Erythroblast (primary cell): ENCODE measurements at regions not wholly inside any gene's neighbourhood (a gene's known extent, or its start where the extent isn't known, plus 50 kb on each side); places are given as distances from the start of the nearest gene placed in this dataset.

Source experiments
- GATA1 ChIP-seq: IDR thresholded peaks from 2 replicates; pipeline ENCODE4 v1.6.1; 2011; ENCODE audit warnings: low read depth, mild to moderate bottlenecking, control low read depth, low read length, moderate library complexity
- POLR2A ChIP-seq: IDR thresholded peaks from 2 replicates; pipeline ENCODE4 v1.6.1; 2011; ENCODE audit warnings: mild to moderate bottlenecking, low read length

DNA sequence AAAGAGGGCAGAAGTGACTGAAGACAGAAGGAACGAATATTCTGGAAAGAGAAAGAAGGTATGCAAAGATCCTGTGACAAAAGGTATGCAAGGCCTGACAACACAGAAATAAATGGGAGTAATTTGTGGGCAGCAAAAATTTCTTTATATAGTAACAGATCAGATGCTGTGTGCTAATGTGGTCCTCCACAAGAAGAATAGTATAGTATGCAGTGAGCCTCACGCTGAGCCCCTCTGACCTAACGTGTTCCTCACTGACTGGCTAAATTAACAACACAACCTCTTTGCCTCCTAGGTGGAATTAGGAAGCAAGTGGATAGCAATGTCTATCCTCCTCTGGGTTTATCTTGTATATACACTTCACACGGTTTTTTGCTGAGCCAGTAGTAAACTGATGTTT lies 143.1 kb upstream of the SESN3 start:
- TF ChIP-seq POLR2A (no peak), GATA1 (no peak)
